GM12865 (cell line): ENCODE measurements at regions not wholly inside any gene's neighbourhood (a gene's known extent, or its start where the extent isn't known, plus 50 kb on each side); places are given as distances from the start of the nearest gene placed in this dataset.

ENCODE experiments used
- DNase-seq: peaks from one replicate; pipeline ENCODE4 v3.0.0; 2010; ENCODE audit warnings: low read depth
- H3K4me3 ChIP-seq: 2 replicates; pipeline ENCODE4 v1.5.1; 2011; ENCODE audit warnings: mild to moderate bottlenecking, low read depth, low read length, control low read depth
- TF ChIP-seq, protein P1 (sequence below): IDR thresholded peaks from 2 replicates; pipeline ENCODE4 v1.5.1; 2011; ENCODE audit warnings: low read length, control low read depth, low read depth, inconsistent platforms; ENCODE audit not compliant: insufficient read depth; ENCODE audit errors: missing control alignments

DNA sequence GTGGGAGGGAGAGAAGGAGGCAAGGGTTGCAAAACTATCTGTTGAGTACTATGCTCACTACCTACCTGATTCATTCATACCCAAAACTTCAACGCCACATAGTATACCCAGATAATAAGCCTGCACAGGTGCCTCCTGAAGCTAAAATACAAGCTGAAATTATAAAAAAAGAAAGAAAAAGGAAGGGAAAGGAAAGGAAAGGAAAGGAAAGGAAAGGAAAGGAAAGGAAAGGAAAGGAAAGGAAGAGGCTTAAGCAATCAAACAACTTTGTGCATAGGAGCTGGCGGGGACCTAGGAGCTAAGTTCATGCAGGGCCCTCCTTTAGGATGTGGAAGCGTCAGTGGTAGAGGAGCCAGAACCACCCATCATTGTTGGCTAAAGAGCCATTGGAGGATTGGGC, 108.9 kb upstream of the SYNDIG1 start:
- TF ChIP-seq, protein P1, sequence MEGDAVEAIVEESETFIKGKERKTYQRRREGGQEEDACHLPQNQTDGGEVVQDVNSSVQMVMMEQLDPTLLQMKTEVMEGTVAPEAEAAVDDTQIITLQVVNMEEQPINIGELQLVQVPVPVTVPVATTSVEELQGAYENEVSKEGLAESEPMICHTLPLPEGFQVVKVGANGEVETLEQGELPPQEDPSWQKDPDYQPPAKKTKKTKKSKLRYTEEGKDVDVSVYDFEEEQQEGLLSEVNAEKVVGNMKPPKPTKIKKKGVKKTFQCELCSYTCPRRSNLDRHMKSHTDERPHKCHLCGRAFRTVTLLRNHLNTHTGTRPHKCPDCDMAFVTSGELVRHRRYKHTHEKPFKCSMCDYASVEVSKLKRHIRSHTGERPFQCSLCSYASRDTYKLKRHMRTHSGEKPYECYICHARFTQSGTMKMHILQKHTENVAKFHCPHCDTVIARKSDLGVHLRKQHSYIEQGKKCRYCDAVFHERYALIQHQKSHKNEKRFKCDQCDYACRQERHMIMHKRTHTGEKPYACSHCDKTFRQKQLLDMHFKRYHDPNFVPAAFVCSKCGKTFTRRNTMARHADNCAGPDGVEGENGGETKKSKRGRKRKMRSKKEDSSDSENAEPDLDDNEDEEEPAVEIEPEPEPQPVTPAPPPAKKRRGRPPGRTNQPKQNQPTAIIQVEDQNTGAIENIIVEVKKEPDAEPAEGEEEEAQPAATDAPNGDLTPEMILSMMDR: no peak
- H3K4me3 ChIP-seq: no peak overlapping the region
- no peak for DNase-seq

GRCh38 chr20:24359321-24360027, 110.0 kb upstream of the SYNDIG1 start:
- TF ChIP-seq, protein P1: no peak
- no peak for DNase-seq
- no peak overlapping the region for H3K4me3 ChIP-seq

DNA sequence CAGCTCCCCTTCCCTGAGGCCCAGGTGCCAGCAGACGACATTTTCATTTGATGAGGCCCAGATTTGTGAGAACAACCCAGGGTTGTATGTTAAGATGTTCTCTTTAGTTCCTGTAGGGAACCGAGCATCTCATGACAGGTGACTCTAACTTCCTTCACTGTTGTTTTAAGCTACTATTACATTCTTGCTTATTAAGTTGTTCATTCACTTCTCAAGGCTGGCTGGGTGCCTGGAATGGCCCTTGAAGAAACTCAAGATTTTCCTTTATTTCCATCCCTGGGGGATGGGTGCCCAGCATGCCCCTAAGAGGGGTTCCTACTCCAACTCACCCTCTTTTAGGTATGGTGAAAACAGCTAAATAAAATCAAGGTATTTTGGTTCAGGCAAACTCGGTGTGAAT, 111.5 kb upstream of the SYNDIG1 start:
- no peak overlapping the region for H3K4me3 ChIP-seq
- TF ChIP-seq, protein P1: no peak
- DNase-seq: no peak

- no peak overlapping the region for H3K4me3 ChIP-seq
- TF ChIP-seq, protein P1: no peak
- no peak for DNase-seq
These were observed 112.3 kb upstream of the SYNDIG1 start for GRCh38 chr20:24357177-24357576.

DNA sequence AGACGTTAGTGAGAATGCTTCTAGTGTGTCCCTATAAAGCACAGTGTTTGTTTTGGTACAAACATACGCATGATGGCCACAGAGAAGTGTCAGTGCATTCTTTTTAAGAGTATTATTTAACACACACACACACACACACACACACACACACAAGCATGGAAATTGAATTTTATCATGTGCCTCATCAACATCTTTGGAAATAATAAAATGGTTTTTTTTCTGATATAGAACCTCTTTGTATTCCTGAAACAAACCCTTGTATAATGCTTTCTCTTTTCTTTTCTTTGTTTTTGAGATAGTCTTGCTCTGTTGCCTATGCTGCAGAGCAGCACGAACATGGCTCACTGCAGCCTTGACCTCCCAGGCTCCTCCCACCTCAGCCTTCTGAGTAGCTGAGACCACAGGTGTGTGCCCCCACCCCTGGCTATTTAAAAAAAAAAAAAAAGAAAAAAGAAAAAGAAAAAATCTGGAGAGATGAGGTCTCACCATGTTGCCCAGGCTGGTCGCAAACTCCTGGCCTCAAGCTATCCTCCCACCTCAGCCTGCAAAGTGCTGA, 116.2 kb upstream of the SYNDIG1 start:
- H3K4me3 ChIP-seq: no peak overlapping the region
- no peak for DNase-seq
- TF ChIP-seq, protein P1: no peak

DNA sequence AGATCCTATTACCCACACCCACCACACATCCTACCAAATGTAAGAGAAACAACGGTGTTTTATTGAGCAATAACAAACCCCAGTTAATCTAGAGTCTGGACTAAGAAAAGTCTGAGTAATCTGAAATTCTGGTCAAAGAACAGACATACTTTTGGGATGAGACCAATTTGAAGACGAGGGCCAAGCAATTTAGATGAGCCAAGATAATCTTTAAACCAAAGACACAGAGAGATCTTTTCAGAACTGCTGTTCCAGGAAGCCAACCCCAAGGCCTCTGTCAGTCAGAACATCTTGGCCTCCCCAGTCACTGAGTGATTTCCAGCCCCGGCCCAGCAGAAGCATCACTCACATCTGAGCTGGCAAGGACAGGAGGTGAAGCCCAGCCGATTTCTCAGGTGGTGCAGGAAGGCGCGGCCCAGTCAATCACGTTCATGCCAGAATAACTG, 118.5 kb upstream of the SYNDIG1 start:
- DNase-seq: no peak
- TF ChIP-seq, protein P1: no peak

DNA sequence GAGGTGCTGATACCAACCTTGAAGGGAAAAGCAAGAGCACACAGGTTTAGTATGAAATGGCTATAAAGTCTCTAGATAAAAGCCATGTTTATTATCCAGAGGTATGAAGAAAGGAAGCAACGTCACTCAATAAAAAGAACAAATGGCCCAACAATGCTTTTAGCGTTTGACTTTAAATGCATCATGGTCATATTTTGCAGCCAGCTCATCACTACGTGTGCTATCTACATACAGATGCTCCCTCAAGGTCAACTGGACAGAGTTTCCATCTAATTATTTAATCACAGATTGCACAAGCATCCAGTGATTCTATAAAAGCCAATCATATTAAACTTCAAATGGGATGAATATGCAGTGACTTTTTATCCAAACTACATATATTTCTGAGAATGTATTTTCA, 127.6 kb upstream of the SYNDIG1 start:
- H3K4me3 ChIP-seq: no peak overlapping the region
- TF ChIP-seq, protein P1: no peak
- DNase-seq: no peak

More for the DNA sequence above, 118.5 kb upstream of the SYNDIG1 start:
- H3K4me3 ChIP-seq: no peak overlapping the region
